Loucy (cell line): ENCODE measurements at regions not wholly inside any gene's neighbourhood (a gene's known extent, or its start where the extent isn't known, plus 50 kb on each side); places are given as distances from the start of the nearest gene placed in this dataset.

Experiments
- H2AFZ ChIP-seq: fragments of 200-600 bp; sonication (generic); 2 replicates; pipeline ENCODE4 v1.6.0; 2016; ENCODE audit warnings: antibody characterized with exemption, mild to moderate bottlenecking, low read length, moderate library complexity
- H3F3A ChIP-seq: fragments of 200-600 bp; 2 replicates; pipeline ENCODE4 v1.6.0; 2016; ENCODE audit warnings: antibody characterized with exemption, low read depth, mild to moderate bottlenecking
- H3K27me3 ChIP-seq: fragments of 200-600 bp; sonication (generic); 2 replicates; pipeline ENCODE4 v1.6.1; 2014; ENCODE audit warnings: low read length, mild to moderate bottlenecking; ENCODE audit not compliant: insufficient read depth, poor library complexity, severe bottlenecking
- H3K36me3 ChIP-seq: fragments of 200-600 bp; sonication (generic); 2 replicates; pipeline ENCODE4 v1.6.1; 2016; ENCODE audit warnings: low read length; ENCODE audit not compliant: insufficient read depth
- H3K4me1 ChIP-seq: fragments of 200-600 bp; sonication (generic); 2 replicates; pipeline ENCODE4 v1.5.1; 2014; ENCODE audit warnings: low read length, mild to moderate bottlenecking; ENCODE audit not compliant: insufficient read depth, poor library complexity, severe bottlenecking
- H3K4me2 ChIP-seq: fragments of 200-600 bp; sonication (generic); 2 replicates; pipeline ENCODE4 v1.6.0; 2014; ENCODE audit warnings: antibody characterized with exemption, low read length, low read depth, mild to moderate bottlenecking; ENCODE audit not compliant: poor library complexity, severe bottlenecking
- H3K4me3 ChIP-seq: fragments of 200-600 bp; sonication (generic); 2 replicates; pipeline ENCODE4 v1.5.1; 2014; ENCODE audit warnings: low read length, mild to moderate bottlenecking, mixed read lengths; ENCODE audit not compliant: poor library complexity, severe bottlenecking
- H3K79me2 ChIP-seq: fragments of 200-600 bp; sonication (generic); 2 replicates; pipeline ENCODE4 v1.6.1; 2014; ENCODE audit warnings: low read length; ENCODE audit not compliant: insufficient read depth
- H3K9ac ChIP-seq: fragments of 200-600 bp; sonication (generic); 2 replicates; pipeline ENCODE4 v1.6.0; 2014; ENCODE audit warnings: mild to moderate bottlenecking, low read depth, low read length, moderate library complexity; ENCODE audit not compliant: poor library complexity, severe bottlenecking
- H3K9me2 ChIP-seq: fragments of 200-600 bp; sonication (generic); replicated peaks from 2 replicates; pipeline ENCODE4 v1.6.1; 2016; ENCODE audit warnings: low read depth, low read length, mixed read lengths
- H3K9me3 ChIP-seq: fragments of 200-600 bp; sonication (generic); 2 replicates; pipeline ENCODE4 v1.6.1; 2014; ENCODE audit warnings: mild to moderate bottlenecking, antibody characterized with exemption, low read length, low read depth; ENCODE audit not compliant: insufficient read depth
- H4K20me1 ChIP-seq: fragments of 200-600 bp; sonication (generic); 2 replicates; pipeline ENCODE4 v1.6.0; 2014; ENCODE audit warnings: antibody characterized with exemption, low read length, mild to moderate bottlenecking; ENCODE audit not compliant: insufficient read depth, poor library complexity, severe bottlenecking
- CTCF ChIP-seq: fragments of 200-600 bp; sonication (generic); conservative IDR thresholded peaks from 2 replicates; pipeline ENCODE4 v1.5.1; 2014; ENCODE audit warnings: mild to moderate bottlenecking, antibody characterized with exemption, low read length
- EZH2phosphoT487 ChIP-seq: fragments of 200-600 bp; IDR thresholded peaks from 2 replicates; pipeline ENCODE4 v1.6.1; 2018; ENCODE audit warnings: antibody characterized with exemption, mild to moderate bottlenecking, moderate library complexity, borderline replicate concordance

- Histone ChIP-seq H3K4me1 (no peaks in the 10 kb centered on the region), H3K9me3 (no peaks in the 10 kb centered on the region), H3K36me3 (no peaks in the 10 kb centered on the region), H3K79me2 (no peaks in the 10 kb centered on the region), H3K4me3 (no peak overlapping the region), H4K20me1 (no peaks in the 10 kb centered on the region), H3K9me2 (no peaks in the 10 kb centered on the region), H3K4me2 (no peak overlapping the region), H3K27me3 (no peaks in the 10 kb centered on the region), H3K9ac (no peak overlapping the region), H3F3A (no peaks in the 10 kb centered on the region), H2AFZ (no peak overlapping the region)
- TF ChIP-seq CTCF (no peak), EZH2phosphoT487 (no peak)
Measured at GRCh38 chr2:226217191-226217590, 582.4 kb downstream of the IRS1 start.

- Histone ChIP-seq H3K4me3 (no peak overlapping the region), H4K20me1 (no peaks in the 10 kb centered on the region), H3K36me3 (no peaks in the 10 kb centered on the region), H3F3A (no peaks in the 10 kb centered on the region), H3K4me2 (no peak overlapping the region), H3K9me2 (no peaks in the 10 kb centered on the region), H3K79me2 (no peaks in the 10 kb centered on the region), H3K9me3 (no peaks in the 10 kb centered on the region), H3K4me1 (no peaks in the 10 kb centered on the region), H3K9ac (no peak overlapping the region), H2AFZ (no peak overlapping the region), H3K27me3 (no peaks in the 10 kb centered on the region)
- TF ChIP-seq EZH2phosphoT487 (no peak), CTCF (no peak)
Measured at GRCh38 chr2:226216575-226216974, 583.0 kb downstream of the IRS1 start.

- H3K9me3 ChIP-seq: no peaks in the 10 kb centered on the region
- TF ChIP-seq EZH2phosphoT487 (no peak), CTCF (peak; percentile 96)
- no peak overlapping the region for H2AFZ ChIP-seq
Measured at GRCh38 chr2:226215902-226216503, 583.6 kb downstream of the IRS1 start.

More at GRCh38 chr2:226215902-226216503, 583.6 kb downstream of the IRS1 start:
- Histone ChIP-seq H3K36me3 (no peaks in the 10 kb centered on the region), H3F3A (no peaks in the 10 kb centered on the region), H3K9me2 (no peaks in the 10 kb centered on the region), H3K79me2 (no peaks in the 10 kb centered on the region), H3K27me3 (no peaks in the 10 kb centered on the region), H3K4me1 (no peaks in the 10 kb centered on the region), H3K9ac (no peak overlapping the region), H3K4me3 (no peak overlapping the region), H4K20me1 (no peaks in the 10 kb centered on the region), H3K4me2 (no peak overlapping the region)
